LNCAP (cell line): ENCODE measurements at regions not wholly inside any gene's neighbourhood (a gene's known extent, or its start where the extent isn't known, plus 50 kb on each side); places are given as distances from the start of the nearest gene placed in this dataset.
A peak's percentile ranks its signal among the peaks of the same experiment; 100 is the strongest.

Source experiments
- CTCF ChIP-seq: fragments of 450-650 bp; IDR thresholded peaks from 2 replicates; pipeline ENCODE4 v1.5.1; 2017; ENCODE audit warnings: mild to moderate bottlenecking

GRCh38 chr14:39991041-39991440 is 558.8 kb upstream of the FBXO33 start:
- no peak for TF ChIP-seq CTCF

GRCh38 chr14:39988939-39989338 is 556.7 kb upstream of the FBXO33 start:
- peak; percentile 75 for TF ChIP-seq CTCF

GRCh38 chr14:39984323-39984722 is 552.1 kb upstream of the FBXO33 start:
- TF ChIP-seq CTCF = no peak

- TF ChIP-seq CTCF = no peak
These were observed 545.0 kb upstream of the FBXO33 start for GRCh38 chr14:39977198-39977597.

- TF ChIP-seq CTCF = no peak
These were observed 541.8 kb upstream of the FBXO33 start for GRCh38 chr14:39974036-39974435.

- TF ChIP-seq CTCF = no peak
These were observed 540.5 kb upstream of the FBXO33 start for GRCh38 chr14:39972704-39973103.

- TF ChIP-seq CTCF = no peak
These were observed 535.7 kb upstream of the FBXO33 start for GRCh38 chr14:39967885-39968284.

- TF ChIP-seq CTCF = no peak
These were observed 525.8 kb upstream of the FBXO33 start for GRCh38 chr14:39957987-39958386.
